ENCODE measurements at regions not wholly inside any gene's neighbourhood (a gene's known extent, or its start where the extent isn't known, plus 50 kb on each side); places are given as distances from the start of the nearest gene placed in this dataset.

- TF ChIP-seq CTCF (IDR thresholded peaks at IDR 0.05) = peak; percentile 58
- TF ChIP-seq EZH2 (IDR thresholded peaks at IDR 0.05) = no peak
- no peak for TF ChIP-seq EZH2phosphoT487 (IDR thresholded peaks at IDR 0.05)
These were observed 299.4 kb upstream of the RASA1 start for GRCh38 chr5:86968301-86968753.
